CD8-positive, alpha-beta memory T cell (primary cell): ENCODE measurements at regions not wholly inside any gene's neighbourhood (a gene's known extent, or its start where the extent isn't known, plus 50 kb on each side); places are given as distances from the start of the nearest gene placed in this dataset.

Source experiments
- CTCF ChIA-PET: fragments of 350-600 bp; sonication (Branson Sonifier 250); formaldehyde crosslinking; loops from one replicate; lab custom pipeline; 2021; ENCODE audit warnings: antibody characterized with exemption; lab: Charles Lee
- POLR2A ChIA-PET: fragments of 350-600 bp; sonication (Branson Sonifier 250); formaldehyde crosslinking; loops from one replicate; lab custom pipeline; 2021; ENCODE audit warnings: antibody characterized with exemption; lab: Charles Lee
- DNase-seq, 5 donors: peaks; one replicate each; pipeline versions ENCODE4 v3.0.0 to v3.0.0-alpha.2; 2020 to 2022; ENCODE audit warnings: mixed read lengths in 1 of 5
- H3K27ac ChIP-seq: one replicate; pipeline ENCODE4 v1.7.0; 2013; ENCODE audit warnings: low read depth, mild to moderate bottlenecking, low read length, moderate library complexity
- H3K27me3 ChIP-seq: 2 replicates; pipeline ENCODE4 v1.7.0; 2013; ENCODE audit warnings: low read length, mild to moderate bottlenecking; ENCODE audit not compliant: insufficient read depth, poor library complexity, severe bottlenecking
- H3K36me3 ChIP-seq: 2 replicates; pipeline ENCODE4 v1.7.0; 2013; ENCODE audit warnings: mild to moderate bottlenecking, low read length, moderate library complexity; ENCODE audit not compliant: insufficient read depth
- H3K4me1 ChIP-seq: 2 replicates; pipeline ENCODE4 v1.7.0; 2013; ENCODE audit warnings: mild to moderate bottlenecking, low read length, moderate library complexity; ENCODE audit not compliant: insufficient read depth
- H3K4me3 ChIP-seq: 2 replicates; pipeline ENCODE4 v1.7.0; 2013; ENCODE audit warnings: mild to moderate bottlenecking, low read length
- H3K9me3 ChIP-seq: 2 replicates; pipeline ENCODE4 v1.7.0; 2013; ENCODE audit warnings: mild to moderate bottlenecking, low read length
- H3K27ac Mint-ChIP-seq, 8 donors: one replicate each; pipeline ENCODE4 v1.8.0; 2020 to 2021; ENCODE audit warnings: mixed read lengths in 8 of 8, mild to moderate bottlenecking in 6 of 8, inconsistent platforms in 3 of 8, moderate library complexity in 3 of 8
- H3K27me3 Mint-ChIP-seq, 2 donors: one replicate each; pipeline ENCODE4 v1.8.0; 2020 to 2021; ENCODE audit warnings: mixed read lengths in 2 of 2, mild to moderate bottlenecking in 1 of 2, moderate library complexity in 1 of 2
- H3K36me3 Mint-ChIP-seq, 3 donors: one replicate each; pipeline ENCODE4 v1.8.0; 2020 to 2021; ENCODE audit warnings: mixed read lengths in 3 of 3, inconsistent platforms in 1 of 3, mild to moderate bottlenecking in 1 of 3
- H3K4me1 Mint-ChIP-seq, 3 donors: one replicate each; pipeline ENCODE4 v1.8.0; 2020 to 2021; ENCODE audit warnings: mixed read lengths in 3 of 3, inconsistent platforms in 1 of 3, mild to moderate bottlenecking in 1 of 3
- H3K4me3 Mint-ChIP-seq, 7 donors: one replicate each; pipeline ENCODE4 v1.8.0; 2020 to 2021; ENCODE audit warnings: mixed read lengths in 7 of 7, mild to moderate bottlenecking in 6 of 7, moderate library complexity in 4 of 7, inconsistent platforms in 2 of 7
- H3K9me3 Mint-ChIP-seq, 5 donors: one replicate each; pipeline ENCODE4 v1.8.0; 2020 to 2022; ENCODE audit warnings: mixed read lengths in 5 of 5, mild to moderate bottlenecking in 3 of 5, moderate library complexity in 2 of 5, inconsistent platforms in 1 of 5

- no peak overlapping the region for H3K4me3 ChIP-seq
- Mint-ChIP-seq H3K36me3 (no peaks in the 10 kb centered on the region), H3K4me3 (no peak overlapping the region), H3K27ac (no peak overlapping the region), H3K27me3 (no peaks in the 10 kb centered on the region), H3K4me1 (no peaks in the 10 kb centered on the region), H3K9me3 (peaks cover 0 to 19% (median 6%) of the 10 kb centered on the region in 5 donors)
- H3K9me3 ChIP-seq, result no peaks in the 10 kb centered on the region
- POLR2A ChIA-PET, result no interaction called here
- CTCF ChIA-PET, result no interaction called here
- no peaks in the 10 kb centered on the region for H3K4me1 ChIP-seq
- no peaks in the 10 kb centered on the region for H3K27me3 ChIP-seq
- no peak for DNase-seq
- H3K27ac ChIP-seq, result no peak overlapping the region
- no peaks in the 10 kb centered on the region for H3K36me3 ChIP-seq
These were observed 866.0 kb downstream of the CBLN2 start for GRCh38 chr18:71678144-71678543.

- Mint-ChIP-seq H3K4me3 (no peak overlapping the region), H3K36me3 (no peaks in the 10 kb centered on the region), H3K9me3 (peaks cover 6 to 7% (median 6%) of the 10 kb centered on the region in 5 donors), H3K27ac (no peak overlapping the region), H3K4me1 (no peaks in the 10 kb centered on the region), H3K27me3 (no peaks in the 10 kb centered on the region)
- POLR2A ChIA-PET, result no interaction called here
- Histone ChIP-seq H3K27ac (no peak overlapping the region), H3K9me3 (no peaks in the 10 kb centered on the region), H3K27me3 (no peaks in the 10 kb centered on the region), H3K4me3 (no peak overlapping the region), H3K36me3 (no peaks in the 10 kb centered on the region), H3K4me1 (no peaks in the 10 kb centered on the region)
- CTCF ChIA-PET, result no interaction called here
- no peak for DNase-seq
These were observed 870.2 kb downstream of the CBLN2 start for GRCh38 chr18:71673954-71674353.

GRCh38 chr18:71673498-71673897 is 870.6 kb downstream of the CBLN2 start:
- ChIA-PET CTCF (no interaction called here), POLR2A (no interaction called here)
- H3K9me3 Mint-ChIP-seq, result peaks cover 5 to 7% (median 6%) of the 10 kb centered on the region in 5 donors

GRCh38 chr18:71666481-71666880 is 877.7 kb downstream of the CBLN2 start:
- Mint-ChIP-seq H3K27ac (no peak overlapping the region), H3K4me1 (no peaks in the 10 kb centered on the region), H3K9me3 (peaks cover 0 to 15% (median 6%) of the 10 kb centered on the region in 5 donors), H3K27me3 (no peaks in the 10 kb centered on the region), H3K36me3 (peaks cover 0 to 2% (median 0%) of the 10 kb centered on the region in 3 donors), H3K4me3 (no peak overlapping the region)
- no peaks in the 10 kb centered on the region for H3K36me3 ChIP-seq
- H3K27me3 ChIP-seq, result no peaks in the 10 kb centered on the region
- H3K9me3 ChIP-seq, result no peaks in the 10 kb centered on the region
- CTCF ChIA-PET, result no interaction called here
- no peaks in the 10 kb centered on the region for H3K4me1 ChIP-seq
- POLR2A ChIA-PET, result no interaction called here
- H3K4me3 ChIP-seq, result no peak overlapping the region
- H3K27ac ChIP-seq, result no peak overlapping the region
- no peak for DNase-seq

More at GRCh38 chr18:71673498-71673897, 870.6 kb downstream of the CBLN2 start:
- DNase-seq, result no peak
- Mint-ChIP-seq H3K27ac (no peak overlapping the region), H3K4me3 (no peak overlapping the region), H3K4me1 (no peaks in the 10 kb centered on the region), H3K36me3 (peaks cover 0 to 2% (median 0%) of the 10 kb centered on the region in 3 donors), H3K27me3 (no peaks in the 10 kb centered on the region)
- Histone ChIP-seq H3K36me3 (no peaks in the 10 kb centered on the region), H3K4me1 (no peaks in the 10 kb centered on the region), H3K27ac (no peak overlapping the region), H3K4me3 (no peak overlapping the region), H3K9me3 (no peaks in the 10 kb centered on the region), H3K27me3 (no peaks in the 10 kb centered on the region)

GRCh38 chr18:71665131-71665530 is 879.0 kb downstream of the CBLN2 start:
- Histone ChIP-seq H3K36me3 (no peaks in the 10 kb centered on the region), H3K4me1 (no peaks in the 10 kb centered on the region), H3K4me3 (no peak overlapping the region), H3K27ac (no peak overlapping the region), H3K9me3 (no peaks in the 10 kb centered on the region), H3K27me3 (no peaks in the 10 kb centered on the region)
- no peaks in the 10 kb centered on the region for H3K27me3 Mint-ChIP-seq
- ChIA-PET POLR2A (no interaction called here), CTCF (no interaction called here)
- H3K36me3 Mint-ChIP-seq, result peaks cover 0 to 2% (median 0%) of the 10 kb centered on the region in 3 donors
- no peak overlapping the region for H3K27ac Mint-ChIP-seq
- H3K4me3 Mint-ChIP-seq, result no peak overlapping the region
- no peak for DNase-seq
- H3K9me3 Mint-ChIP-seq, result peaks cover 2 to 21% (median 6%) of the 10 kb centered on the region in 5 donors
- no peaks in the 10 kb centered on the region for H3K4me1 Mint-ChIP-seq

GRCh38 chr18:71643822-71644221 is 900.3 kb downstream of the CBLN2 start:
- no peak for DNase-seq
- H3K27me3 Mint-ChIP-seq, result no peaks in the 10 kb centered on the region
- H3K27me3 ChIP-seq, result no peaks in the 10 kb centered on the region
- H3K4me1 ChIP-seq, result no peaks in the 10 kb centered on the region
- H3K4me1 Mint-ChIP-seq, result no peaks in the 10 kb centered on the region
- ChIA-PET CTCF (no interaction called here), POLR2A (no interaction called here)
- no peak overlapping the region for H3K4me3 Mint-ChIP-seq
- H3K9me3 ChIP-seq, result no peaks in the 10 kb centered on the region
- H3K36me3 ChIP-seq, result no peaks in the 10 kb centered on the region
- H3K9me3 Mint-ChIP-seq, result peaks cover 2 to 34% (median 15%) of the 10 kb centered on the region in 5 donors
- no peak overlapping the region for H3K27ac ChIP-seq
- H3K27ac Mint-ChIP-seq, result no peak overlapping the region
- H3K4me3 ChIP-seq, result no peak overlapping the region
- no peaks in the 10 kb centered on the region for H3K36me3 Mint-ChIP-seq

GRCh38 chr18:71630696-71631095 is 913.4 kb downstream of the CBLN2 start:
- DNase-seq, result no peak
- H3K4me1 Mint-ChIP-seq, result no peaks in the 10 kb centered on the region
- H3K4me1 ChIP-seq, result no peaks in the 10 kb centered on the region
- POLR2A ChIA-PET, result no interaction called here
- H3K9me3 Mint-ChIP-seq, result peaks cover 3 to 15% (median 3%) of the 10 kb centered on the region in 5 donors
- peaks cover 0 to 1% of the 10 kb centered on the region in 2 donors for H3K27me3 Mint-ChIP-seq
- H3K27me3 ChIP-seq, result no peaks in the 10 kb centered on the region
- H3K4me3 ChIP-seq, result no peak overlapping the region
- CTCF ChIA-PET, result no interaction called here
- no peaks in the 10 kb centered on the region for H3K36me3 ChIP-seq
- no peaks in the 10 kb centered on the region for H3K36me3 Mint-ChIP-seq
- H3K27ac Mint-ChIP-seq, result no peak overlapping the region
- no peaks in the 10 kb centered on the region for H3K9me3 ChIP-seq
- H3K27ac ChIP-seq, result no peak overlapping the region
- H3K4me3 Mint-ChIP-seq, result no peak overlapping the region

- ChIA-PET POLR2A (no interaction called here), CTCF (interaction anchor here (1.1 kb wide), 1 partner anchor 11 kb away, joined by 3 read pairs; no protein-coding TSS in a partner anchor)
- Mint-ChIP-seq H3K4me1 (no peaks in the 10 kb centered on the region), H3K9me3 (peaks cover 5 to 15% (median 10%) of the 10 kb centered on the region in 5 donors), H3K4me3 (no peak overlapping the region), H3K27ac (no peak overlapping the region), H3K27me3 (no peaks in the 10 kb centered on the region), H3K36me3 (peaks cover 0 to 1% (median 0%) of the 10 kb centered on the region in 3 donors)
- Histone ChIP-seq H3K4me1 (no peaks in the 10 kb centered on the region), H3K9me3 (no peaks in the 10 kb centered on the region), H3K4me3 (no peak overlapping the region), H3K27ac (no peak overlapping the region), H3K36me3 (no peaks in the 10 kb centered on the region), H3K27me3 (no peaks in the 10 kb centered on the region)
- DNase-seq, result no peak
These were observed 918.5 kb downstream of the CBLN2 start for GRCh38 chr18:71625556-71626090.
